OCI-LY3 (cell line): ENCODE measurements at regions not wholly inside any gene's neighbourhood (a gene's known extent, or its start where the extent isn't known, plus 50 kb on each side); places are given as distances from the start of the nearest gene placed in this dataset.

Experiments
- H2AFZ ChIP-seq: fragments of 200-600, 300-600 bp; shearing (Covaris generic); 2 replicates; pipeline ENCODE4 v1.6.0; 2014; ENCODE audit warnings: antibody characterized with exemption, low read depth, low read length
- H3K27ac ChIP-seq: fragments of 200-600, 300-600 bp; sonication (generic); 2 replicates; pipeline ENCODE4 v1.5.1; 2014; ENCODE audit warnings: mild to moderate bottlenecking, low read length, moderate library complexity, mixed read lengths
- H3K27me3 ChIP-seq: fragments of 200-600, 300-600 bp; sonication (generic); 2 replicates; pipeline ENCODE4 v1.6.1; 2014; ENCODE audit warnings: low read depth, low read length, mixed read lengths
- H3K36me3 ChIP-seq: fragments of 200-600, 300-600 bp; sonication (generic); replicated peaks from 2 replicates; pipeline ENCODE3; 2014; ENCODE audit warnings: low read depth, low read length, mixed read lengths
- H3K4me1 ChIP-seq: fragments of 300-600, 200-600 bp; sonication (generic); 2 replicates; pipeline ENCODE4 v1.6.1; 2014; ENCODE audit warnings: low read length, mixed read lengths
- H3K4me2 ChIP-seq: fragments of 200-600, 300-600 bp; sonication (generic); 2 replicates; pipeline ENCODE4 v1.6.1; 2014; ENCODE audit warnings: low read length, mixed read lengths
- H3K4me3 ChIP-seq: fragments of 300-600, 200-600 bp; sonication (generic); 2 replicates; pipeline ENCODE4 v1.5.1; 2014; ENCODE audit warnings: antibody characterized with exemption, mild to moderate bottlenecking, low read length, moderate library complexity
- H3K79me2 ChIP-seq: fragments of 300-600, 200-600 bp; shearing (Covaris generic); 2 replicates; pipeline ENCODE4 v1.6.1; 2014; ENCODE audit warnings: mild to moderate bottlenecking, low read length, mixed read lengths
- H3K9ac ChIP-seq: fragments of 300-600, 200-600 bp; shearing (Covaris generic); 2 replicates; pipeline ENCODE4 v1.6.0; 2014; ENCODE audit warnings: mild to moderate bottlenecking, low read length, moderate library complexity
- H3K9me3 ChIP-seq: fragments of 200-600, 300-600 bp; shearing (Covaris generic); 2 replicates; pipeline ENCODE4 v1.6.1; 2014; ENCODE audit warnings: low read length, mixed read lengths; ENCODE audit not compliant: insufficient read depth
- H4K20me1 ChIP-seq: fragments of 200-600, 300-600 bp; sonication (generic); 2 replicates; pipeline ENCODE4 v1.6.1; 2016; ENCODE audit warnings: low read length, mixed read lengths; ENCODE audit not compliant: insufficient read depth
- EZH2phosphoT487 ChIP-seq: fragments of 200-600 bp; shearing (Covaris generic); IDR thresholded peaks from 2 replicates; pipeline ENCODE4 v1.6.1; 2018; ENCODE audit warnings: antibody characterized with exemption, mixed run types, low read depth
- TF ChIP-seq, protein P1 (sequence below): fragments of 200-600, 300-600 bp; sonication (generic); IDR thresholded peaks from 2 replicates; pipeline ENCODE4 v1.5.1; 2014; ENCODE audit warnings: antibody characterized with exemption, low read length, low read depth

DNA sequence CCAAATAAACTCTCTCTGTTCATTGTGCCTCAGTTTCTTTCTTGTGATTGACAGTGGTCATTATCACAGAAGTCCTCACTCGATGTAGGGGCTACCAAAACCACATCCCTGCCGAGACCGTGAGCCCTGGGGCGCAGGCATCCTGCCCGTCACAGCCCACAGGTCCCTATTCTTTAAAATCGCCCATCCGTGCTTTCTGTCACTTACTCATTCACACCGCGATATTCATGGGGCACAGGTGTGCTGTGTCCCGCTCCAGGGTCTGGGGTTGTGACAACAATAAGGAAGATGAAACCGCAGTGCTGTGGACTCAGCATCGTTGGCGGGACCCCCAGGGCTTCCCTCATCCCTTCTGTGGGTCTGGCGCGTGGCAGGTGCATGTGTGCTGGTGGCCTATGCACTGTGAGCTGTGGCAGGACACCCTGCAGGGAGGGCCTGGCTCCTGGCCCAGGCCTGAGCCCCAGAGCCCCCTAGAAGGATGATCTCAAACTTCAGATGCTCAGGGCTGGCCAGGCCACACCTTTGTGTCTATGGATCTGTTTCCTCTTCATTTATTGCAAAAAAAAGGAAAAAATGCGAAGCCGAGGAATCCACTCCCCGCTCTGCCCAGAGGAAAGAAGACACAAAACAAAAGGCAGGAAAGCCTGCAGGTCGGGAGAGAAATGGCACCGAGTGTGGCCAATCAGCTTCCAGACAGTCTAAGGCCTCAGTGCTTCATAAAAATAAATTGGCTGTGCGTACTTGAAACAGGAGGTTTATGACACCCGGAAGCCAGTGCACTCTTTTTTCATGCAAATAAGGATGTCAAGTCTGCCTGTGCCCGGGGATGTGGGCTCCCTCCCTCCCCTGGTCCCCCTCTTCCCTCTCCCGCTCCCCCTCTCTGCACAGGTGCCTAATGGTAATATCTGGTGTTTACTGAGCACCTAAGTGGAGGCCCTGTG lies 109.5 kb upstream of the ADRA2C start:
- Histone ChIP-seq H3K4me1 (no peaks in the 10 kb centered on the region), H3K4me2 (no peak overlapping the region), H3K9me3 (no peaks in the 10 kb centered on the region), H4K20me1 (no peaks in the 10 kb centered on the region), H3K36me3 (no peaks in the 10 kb centered on the region), H3K27me3 (peaks cover 25% of the 10 kb centered on the region; the same call in 1 of the 2 replicates), H3K4me3 (no peak overlapping the region), H3K9ac (no peak overlapping the region), H3K79me2 (no peaks in the 10 kb centered on the region), H3K27ac (no peak overlapping the region), H2AFZ (no peak overlapping the region)
- TF ChIP-seq, protein P1, sequence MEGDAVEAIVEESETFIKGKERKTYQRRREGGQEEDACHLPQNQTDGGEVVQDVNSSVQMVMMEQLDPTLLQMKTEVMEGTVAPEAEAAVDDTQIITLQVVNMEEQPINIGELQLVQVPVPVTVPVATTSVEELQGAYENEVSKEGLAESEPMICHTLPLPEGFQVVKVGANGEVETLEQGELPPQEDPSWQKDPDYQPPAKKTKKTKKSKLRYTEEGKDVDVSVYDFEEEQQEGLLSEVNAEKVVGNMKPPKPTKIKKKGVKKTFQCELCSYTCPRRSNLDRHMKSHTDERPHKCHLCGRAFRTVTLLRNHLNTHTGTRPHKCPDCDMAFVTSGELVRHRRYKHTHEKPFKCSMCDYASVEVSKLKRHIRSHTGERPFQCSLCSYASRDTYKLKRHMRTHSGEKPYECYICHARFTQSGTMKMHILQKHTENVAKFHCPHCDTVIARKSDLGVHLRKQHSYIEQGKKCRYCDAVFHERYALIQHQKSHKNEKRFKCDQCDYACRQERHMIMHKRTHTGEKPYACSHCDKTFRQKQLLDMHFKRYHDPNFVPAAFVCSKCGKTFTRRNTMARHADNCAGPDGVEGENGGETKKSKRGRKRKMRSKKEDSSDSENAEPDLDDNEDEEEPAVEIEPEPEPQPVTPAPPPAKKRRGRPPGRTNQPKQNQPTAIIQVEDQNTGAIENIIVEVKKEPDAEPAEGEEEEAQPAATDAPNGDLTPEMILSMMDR: no peak
- no peak for TF ChIP-seq EZH2phosphoT487

DNA sequence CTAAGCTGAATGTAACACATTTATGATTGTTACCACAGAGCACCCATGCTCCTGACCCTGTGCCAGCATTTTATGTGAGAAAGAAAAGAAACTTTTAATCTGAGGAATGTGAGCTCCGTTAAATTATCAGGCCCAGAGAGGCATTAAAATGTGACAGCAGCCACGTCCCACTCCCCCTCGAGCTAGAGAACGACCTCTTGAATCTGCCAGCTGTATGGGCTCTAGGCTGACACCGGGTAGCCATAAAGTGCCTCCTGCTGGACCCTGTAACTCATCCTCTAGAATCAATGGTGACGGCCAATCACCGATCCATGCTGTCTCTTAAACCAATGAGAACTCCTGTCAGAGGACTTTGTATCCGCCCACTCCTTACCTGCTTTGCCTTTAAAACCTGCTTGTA lies 110.2 kb upstream of the ADRA2C start:
- H3K27me3 ChIP-seq: peaks cover 25% of the 10 kb centered on the region; the same call in 1 of the 2 replicates
- H3K9me3 ChIP-seq: no peaks in the 10 kb centered on the region
- H3K4me3 ChIP-seq: no peak overlapping the region
- no peaks in the 10 kb centered on the region for H4K20me1 ChIP-seq
- no peaks in the 10 kb centered on the region for H3K4me1 ChIP-seq
- H3K9ac ChIP-seq: no peak overlapping the region
- TF ChIP-seq EZH2phosphoT487: no peak
- TF ChIP-seq, protein P1: no peak
- no peak overlapping the region for H2AFZ ChIP-seq
- no peaks in the 10 kb centered on the region for H3K36me3 ChIP-seq
- no peak overlapping the region for H3K4me2 ChIP-seq
- no peak overlapping the region for H3K27ac ChIP-seq
- no peaks in the 10 kb centered on the region for H3K79me2 ChIP-seq

DNA sequence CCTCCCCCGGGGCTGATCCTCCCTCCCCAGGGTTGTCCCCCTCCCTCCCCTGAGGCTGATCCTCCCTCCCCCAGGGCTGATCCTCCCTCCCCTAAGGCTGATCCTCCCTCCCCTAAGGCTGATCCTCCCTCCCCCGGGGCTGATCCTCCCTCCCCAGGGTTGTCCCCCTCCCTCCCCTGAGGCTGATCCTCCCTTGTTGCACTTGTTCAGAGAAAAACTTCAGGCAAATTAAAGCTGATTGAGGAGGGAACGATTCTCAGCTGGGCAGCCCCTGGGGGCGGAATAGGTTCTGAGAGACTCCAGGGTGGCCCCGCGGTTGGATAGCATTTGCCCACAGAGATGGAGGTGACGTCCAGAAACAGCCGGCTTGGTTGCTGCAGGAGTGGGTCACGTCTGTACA lies 110.7 kb upstream of the ADRA2C start:
- H3K27ac ChIP-seq: no peak overlapping the region
- H3K4me1 ChIP-seq: no peaks in the 10 kb centered on the region
- TF ChIP-seq, protein P1: no peak
- no peak for TF ChIP-seq EZH2phosphoT487
- no peaks in the 10 kb centered on the region for H4K20me1 ChIP-seq
- no peak overlapping the region for H3K4me3 ChIP-seq
- H3K4me2 ChIP-seq: no peak overlapping the region
- H3K9me3 ChIP-seq: no peaks in the 10 kb centered on the region
- H3K9ac ChIP-seq: no peak overlapping the region
- no peaks in the 10 kb centered on the region for H3K36me3 ChIP-seq
- H3K27me3 ChIP-seq: peaks cover 25% of the 10 kb centered on the region; the same call in 1 of the 2 replicates
- H2AFZ ChIP-seq: no peak overlapping the region
- H3K79me2 ChIP-seq: no peaks in the 10 kb centered on the region

DNA sequence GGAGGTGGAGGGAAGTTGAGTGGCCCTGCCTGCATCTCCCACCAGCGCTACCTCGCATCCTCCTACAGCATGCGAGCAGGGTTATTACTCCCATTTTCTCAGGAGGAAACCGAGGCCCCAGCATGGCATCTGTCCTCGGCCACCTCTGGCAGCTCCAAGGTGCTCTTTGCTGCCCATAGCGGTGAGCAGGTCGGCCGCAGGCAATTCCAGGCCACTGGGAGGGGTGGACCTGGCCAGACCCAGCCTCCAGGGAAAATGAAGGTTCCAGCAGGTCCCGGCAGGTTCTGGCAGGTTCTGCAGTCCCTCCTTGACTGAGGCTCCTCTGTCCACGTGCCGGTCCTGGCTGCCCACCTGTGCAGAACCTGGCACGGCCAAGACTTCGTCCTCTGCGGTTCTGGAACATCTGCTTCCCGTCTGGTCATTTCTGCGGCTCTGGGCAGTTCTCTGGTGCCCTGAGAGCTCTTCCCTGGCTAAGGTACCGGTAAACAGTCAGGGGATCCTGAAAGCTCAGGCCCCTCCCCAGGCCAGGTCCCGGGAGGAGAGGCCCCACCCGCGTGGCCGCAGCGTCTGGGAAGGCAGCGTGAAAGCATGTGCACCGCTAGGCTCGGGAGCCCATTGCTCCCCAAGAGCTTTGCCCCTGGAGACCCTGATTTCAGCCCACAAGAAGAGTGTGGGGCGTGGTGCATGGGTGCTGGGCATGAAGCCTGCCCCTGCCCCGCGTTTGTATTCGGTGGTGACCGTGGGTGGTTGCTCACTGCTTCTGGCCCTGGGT lies 112.0 kb upstream of the ADRA2C start:
- H3K9me3 ChIP-seq: no peaks in the 10 kb centered on the region
- no peak overlapping the region for H2AFZ ChIP-seq
- no peaks in the 10 kb centered on the region for H3K79me2 ChIP-seq
- H3K27me3 ChIP-seq: peaks cover 20% of the 10 kb centered on the region
- no peaks in the 10 kb centered on the region for H4K20me1 ChIP-seq
- TF ChIP-seq, protein P1: no peak
- TF ChIP-seq EZH2phosphoT487: no peak
- H3K4me3 ChIP-seq: no peak overlapping the region
- no peak overlapping the region for H3K4me2 ChIP-seq
- no peaks in the 10 kb centered on the region for H3K36me3 ChIP-seq
- no peak overlapping the region for H3K27ac ChIP-seq
- no peak overlapping the region for H3K9ac ChIP-seq
- no peaks in the 10 kb centered on the region for H3K4me1 ChIP-seq
